GM13976 (cell line): ENCODE measurements at regions not wholly inside any gene's neighbourhood (a gene's known extent, or its start where the extent isn't known, plus 50 kb on each side); places are given as distances from the start of the nearest gene placed in this dataset.

Experiments
- DNase-seq: peaks from one replicate; pipeline ENCODE4 v3.0.0; 2012; ENCODE audit warnings: low spot score
- in situ Hi-C: fragments of 300-500 bp; cut with MboI; formaldehyde crosslinking; loops from one replicate; pipeline ENCODE4 v1.12.0; 2022; ENCODE audit warnings: low sequenced_read_pairs, mixed read lengths, inconsistent platforms; ENCODE audit not compliant: unreplicated experiment
- TF ChIP-seq, protein P1 (sequence below): IDR thresholded peaks from 2 replicates; pipeline ENCODE4 v1.5.1; 2012; ENCODE audit warnings: borderline replicate concordance, mild to moderate bottlenecking; ENCODE audit not compliant: insufficient read depth; ENCODE audit errors: extremely low read depth, missing control alignments, control extremely low read depth

DNA sequence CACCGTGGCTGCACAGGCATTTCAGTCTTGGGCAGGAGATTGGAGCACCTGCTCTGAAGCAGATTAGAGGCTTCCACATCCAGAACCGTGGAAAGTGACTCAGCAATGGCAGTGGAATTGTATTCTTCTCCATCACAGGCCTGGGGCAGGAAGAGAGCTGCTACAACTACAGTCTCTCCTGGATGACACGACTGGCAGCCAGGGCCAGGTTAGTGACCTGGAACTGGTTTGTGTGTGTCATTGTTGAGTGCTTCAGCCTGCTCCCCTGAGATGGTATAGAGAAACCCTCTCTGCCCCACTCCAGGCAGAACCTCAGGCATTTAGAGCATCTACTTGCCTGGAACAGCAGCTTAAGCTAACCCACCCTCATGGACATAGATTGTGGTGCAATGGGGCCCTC is 596.5 kb upstream of the INTU start:
- TF ChIP-seq, protein P1, sequence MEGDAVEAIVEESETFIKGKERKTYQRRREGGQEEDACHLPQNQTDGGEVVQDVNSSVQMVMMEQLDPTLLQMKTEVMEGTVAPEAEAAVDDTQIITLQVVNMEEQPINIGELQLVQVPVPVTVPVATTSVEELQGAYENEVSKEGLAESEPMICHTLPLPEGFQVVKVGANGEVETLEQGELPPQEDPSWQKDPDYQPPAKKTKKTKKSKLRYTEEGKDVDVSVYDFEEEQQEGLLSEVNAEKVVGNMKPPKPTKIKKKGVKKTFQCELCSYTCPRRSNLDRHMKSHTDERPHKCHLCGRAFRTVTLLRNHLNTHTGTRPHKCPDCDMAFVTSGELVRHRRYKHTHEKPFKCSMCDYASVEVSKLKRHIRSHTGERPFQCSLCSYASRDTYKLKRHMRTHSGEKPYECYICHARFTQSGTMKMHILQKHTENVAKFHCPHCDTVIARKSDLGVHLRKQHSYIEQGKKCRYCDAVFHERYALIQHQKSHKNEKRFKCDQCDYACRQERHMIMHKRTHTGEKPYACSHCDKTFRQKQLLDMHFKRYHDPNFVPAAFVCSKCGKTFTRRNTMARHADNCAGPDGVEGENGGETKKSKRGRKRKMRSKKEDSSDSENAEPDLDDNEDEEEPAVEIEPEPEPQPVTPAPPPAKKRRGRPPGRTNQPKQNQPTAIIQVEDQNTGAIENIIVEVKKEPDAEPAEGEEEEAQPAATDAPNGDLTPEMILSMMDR, result no peak
- no peak for DNase-seq
- in situ Hi-C loops, result no loop called here

DNA sequence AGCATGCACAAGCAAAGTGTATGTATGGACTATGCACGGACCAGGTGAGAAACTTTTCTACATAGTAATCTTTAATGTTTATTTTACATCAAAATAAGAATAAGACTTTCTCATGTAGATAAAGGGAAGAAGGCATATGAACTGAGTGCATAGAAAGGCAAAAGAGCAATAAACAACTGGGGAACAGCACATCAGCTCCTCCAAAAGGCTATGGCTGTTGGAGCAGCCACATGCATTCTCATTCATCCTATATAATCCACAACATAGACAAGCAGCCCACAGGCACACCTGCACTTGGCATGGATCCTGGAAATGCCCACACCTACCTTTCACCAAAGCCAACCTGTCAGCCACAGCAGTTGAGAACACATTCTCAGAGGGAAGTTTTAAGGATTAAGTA is 586.9 kb upstream of the INTU start:
- DNase-seq, result no peak
- in situ Hi-C loops, result no loop called here
- TF ChIP-seq, protein P1, result no peak

DNA sequence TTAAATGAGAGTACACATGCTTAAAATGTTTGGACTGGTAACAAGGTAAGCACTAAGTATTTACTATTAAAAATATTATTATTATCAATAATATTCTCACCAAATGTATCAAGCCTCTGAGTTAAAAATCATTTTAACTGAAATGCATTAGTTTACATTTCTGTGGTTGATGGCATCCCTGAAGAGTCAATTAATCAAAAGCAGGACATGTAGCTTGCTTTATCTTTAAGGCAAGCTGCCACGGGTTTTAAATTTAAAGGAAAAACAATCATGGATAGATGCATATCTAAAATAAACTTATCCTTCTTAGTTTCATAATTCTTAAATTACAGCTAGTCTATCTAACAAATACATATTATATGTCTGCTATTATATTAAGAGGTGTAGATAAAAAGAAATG is 584.8 kb upstream of the INTU start:
- no peak for DNase-seq
- in situ Hi-C loops, result no loop called here
- TF ChIP-seq, protein P1, result no peak

DNA sequence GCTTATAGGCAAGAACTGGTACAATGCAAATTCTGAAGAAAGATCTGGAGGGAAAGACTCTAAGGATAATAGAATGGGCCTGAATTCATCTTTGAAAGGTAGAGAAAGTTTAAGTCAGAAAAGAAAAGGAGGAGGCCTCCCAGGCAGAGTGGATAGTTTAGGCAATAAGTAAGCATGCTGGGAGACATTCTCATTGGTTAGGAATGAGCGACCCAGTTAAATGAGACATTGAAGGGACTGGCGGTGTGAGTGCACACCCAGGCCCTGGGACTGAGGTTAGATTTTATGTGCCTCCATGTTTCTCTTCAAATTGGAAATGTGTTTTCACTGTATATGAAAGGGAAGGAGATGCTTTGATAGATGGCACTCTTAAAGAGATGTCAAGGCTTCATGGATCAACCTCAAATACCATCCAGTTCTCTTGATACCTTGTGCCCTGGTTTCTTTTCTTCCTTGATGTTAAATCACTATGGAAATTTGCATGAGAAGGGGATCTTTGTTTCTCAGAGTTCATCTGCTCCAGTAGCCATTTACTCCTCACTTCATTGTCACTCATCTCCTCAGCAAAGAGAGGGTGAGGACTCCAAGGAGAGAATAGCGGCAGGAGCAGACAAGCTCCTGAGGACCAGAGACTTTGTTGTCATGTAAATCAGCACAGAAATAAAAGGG is 584.2 kb upstream of the INTU start:
- DNase-seq, result no peak
- in situ Hi-C loops, result no loop called here
- TF ChIP-seq, protein P1, result no peak

DNA sequence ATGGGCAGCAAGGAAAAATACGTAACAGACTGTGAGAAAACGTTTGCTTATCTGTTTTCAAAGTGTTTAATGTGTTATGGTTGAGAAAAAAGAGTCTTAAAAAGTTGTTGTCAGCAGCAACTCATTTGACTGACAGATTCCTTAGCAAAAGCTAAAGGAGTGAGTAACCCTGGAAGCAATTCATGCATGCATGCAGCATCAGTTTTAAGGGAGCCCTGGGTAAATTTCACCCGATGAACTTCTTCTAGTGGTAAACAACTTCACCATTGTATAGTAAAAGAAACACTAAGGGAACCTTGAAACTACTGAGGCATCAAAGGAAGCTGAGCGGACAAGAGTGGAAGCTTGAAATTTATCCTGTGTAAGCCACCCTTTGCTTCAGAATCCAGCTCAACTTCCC is 583.2 kb upstream of the INTU start:
- DNase-seq, result no peak
- in situ Hi-C loops, result no loop called here
- TF ChIP-seq, protein P1, result no peak

DNA sequence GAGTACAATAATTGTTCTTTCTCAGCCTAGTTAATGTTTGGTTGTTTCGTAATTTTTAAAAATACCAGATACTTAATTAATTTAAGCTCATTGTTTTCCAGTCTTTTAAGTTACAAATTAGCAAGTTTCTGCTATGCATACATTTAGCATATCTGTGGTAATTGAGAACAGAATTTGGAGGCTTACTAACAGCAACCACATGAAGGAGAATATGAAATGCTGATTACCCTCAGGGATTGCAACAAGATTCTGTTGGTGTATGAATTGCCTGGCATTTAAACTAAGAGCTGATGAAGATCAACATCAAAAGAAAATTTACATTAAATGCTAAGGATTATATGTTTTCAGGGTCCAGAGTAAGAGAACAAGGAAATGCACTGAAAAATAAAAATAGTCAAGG is 580.0 kb upstream of the INTU start:
- in situ Hi-C loops, result no loop called here
- DNase-seq, result no peak
- TF ChIP-seq, protein P1, result no peak
